ENCODE measurements at regions not wholly inside any gene's neighbourhood (a gene's known extent, or its start where the extent isn't known, plus 50 kb on each side); places are given as distances from the start of the nearest gene placed in this dataset.
"Not testable (repeated sequence)": the region's sequence is repeated elsewhere in the genome, so short reads cannot be mapped to it uniquely, and the experiment has no call there.

DNA sequence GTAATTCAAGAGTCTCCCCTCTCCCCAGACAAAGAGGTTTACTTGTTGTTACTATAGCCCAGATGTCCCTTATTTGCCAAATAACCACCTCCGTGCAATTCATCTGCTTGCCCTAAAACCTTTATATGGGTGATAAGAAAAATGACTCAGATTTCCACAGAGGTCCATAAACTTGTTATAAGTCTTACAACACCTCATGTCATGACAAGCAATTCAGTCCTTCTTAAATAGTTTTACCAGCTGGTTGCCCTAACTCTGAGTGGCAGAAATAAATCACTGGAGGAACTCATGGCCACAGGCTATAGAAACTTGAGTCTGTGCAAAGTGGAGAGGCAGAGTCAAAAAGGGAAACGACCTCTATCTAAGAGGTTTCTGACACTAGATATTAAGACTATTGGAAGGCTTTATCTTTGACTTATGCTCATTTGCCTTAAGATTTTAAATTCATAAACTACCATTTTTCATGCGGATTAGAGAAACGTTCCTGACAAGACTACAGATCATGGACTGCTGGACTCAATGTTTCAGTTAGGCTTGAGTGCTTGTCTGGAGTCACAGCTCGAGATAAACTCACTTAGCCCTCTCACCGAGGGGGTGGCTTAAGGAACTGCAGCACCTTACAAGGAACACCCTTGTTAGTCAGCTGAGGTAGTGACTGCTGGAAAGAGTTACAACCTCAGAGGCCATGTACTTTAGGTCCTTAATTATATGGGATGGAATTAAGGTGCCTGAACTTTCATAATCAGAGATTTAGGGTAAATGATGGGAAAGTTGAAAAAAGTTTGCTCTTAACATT is 662.5 kb upstream of the USP24 start:
- DNase-seq, result no peak
- in situ Hi-C loops (cut with HindIII; ENCODE audit: low pct_ligation_motif_present, low pct_unique_long_range_greater_than_20kb, low sequenced_read_pairs), result no loop called here

DNA sequence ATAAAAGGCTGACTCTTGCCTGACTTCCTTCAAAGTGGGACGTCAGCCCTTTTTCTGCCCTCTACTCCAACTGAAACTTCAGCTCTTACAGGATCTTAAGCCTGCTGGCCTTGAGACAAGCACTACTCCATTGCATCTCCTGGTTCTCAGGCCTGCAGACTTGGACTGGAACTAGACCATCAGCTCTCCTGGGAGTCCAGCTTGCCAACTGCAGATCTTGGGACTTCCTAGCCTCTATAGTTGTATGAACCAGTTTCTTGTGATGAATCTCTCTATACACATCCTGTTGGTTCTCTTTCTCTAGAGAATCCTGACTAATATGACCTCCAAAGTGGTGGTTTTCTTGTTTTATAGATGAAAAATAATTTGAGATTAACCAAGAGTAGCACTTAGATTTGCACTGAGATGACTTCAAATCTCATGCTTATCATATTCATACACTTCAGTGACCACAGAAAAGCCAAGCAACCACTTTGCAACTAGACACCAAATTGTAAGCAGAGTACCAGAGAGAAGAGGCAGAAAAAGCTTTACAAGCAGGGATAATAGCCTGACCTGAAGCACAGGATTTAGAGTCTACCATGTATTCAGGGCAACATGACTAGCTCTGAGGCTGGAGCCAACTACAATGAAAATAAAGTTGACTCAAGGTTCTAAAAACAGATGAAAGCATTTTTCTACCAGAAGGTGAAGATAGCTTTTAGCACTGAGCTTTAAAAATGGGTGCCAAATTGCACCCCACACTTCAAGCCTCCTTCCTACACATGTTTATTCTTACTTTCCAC is 661.3 kb upstream of the USP24 start:
- in situ Hi-C loops (cut with HindIII; ENCODE audit: low pct_ligation_motif_present, low pct_unique_long_range_greater_than_20kb, low sequenced_read_pairs), result no loop called here

DNA sequence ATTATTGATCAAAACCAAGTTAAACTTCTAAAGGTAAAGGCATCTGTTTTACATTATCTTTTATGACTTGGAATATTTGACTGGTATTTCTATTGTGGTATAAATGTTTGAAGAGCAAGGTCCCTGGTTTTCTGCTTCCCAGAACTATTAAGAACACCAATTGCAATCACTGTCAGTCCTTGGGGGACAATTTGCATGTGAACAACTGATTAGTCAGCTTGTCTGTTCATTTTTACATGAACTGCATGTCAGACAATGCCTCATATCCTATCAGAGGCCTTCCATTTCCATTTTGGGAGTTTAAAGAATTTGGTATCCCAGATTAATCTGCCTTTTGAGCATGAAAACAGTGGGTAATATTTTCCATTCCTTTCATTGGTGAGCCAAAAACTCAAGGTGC is 654.9 kb upstream of the USP24 start:
- in situ Hi-C loops (cut with HindIII; ENCODE audit: low pct_ligation_motif_present, low pct_unique_long_range_greater_than_20kb, low sequenced_read_pairs), result no loop called here
- DNase-seq, result no peak

More for the DNA sequence above, 661.3 kb upstream of the USP24 start:
- no peak for DNase-seq

DNA sequence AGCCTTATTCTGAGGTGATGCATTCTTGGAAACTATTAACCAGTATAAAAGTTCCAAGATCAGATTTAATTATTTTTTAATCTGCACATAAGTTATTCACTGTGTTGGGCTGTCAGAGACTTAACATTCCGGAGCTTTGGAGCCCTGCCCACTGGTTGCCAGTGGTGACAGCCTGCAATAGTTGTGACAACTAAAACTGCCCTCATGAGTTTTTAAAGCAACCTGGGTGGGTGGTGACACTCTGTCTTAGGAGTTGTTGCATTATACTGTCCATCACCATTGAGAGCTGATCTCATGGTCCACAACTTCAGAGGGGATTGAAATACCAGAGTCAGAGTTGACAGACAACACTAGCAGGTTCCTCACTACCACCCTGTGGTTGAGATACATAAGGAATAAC is 653.9 kb upstream of the USP24 start:
- no peak for DNase-seq
- in situ Hi-C loops (cut with HindIII; ENCODE audit: low pct_ligation_motif_present, low pct_unique_long_range_greater_than_20kb, low sequenced_read_pairs), result no loop called here

DNA sequence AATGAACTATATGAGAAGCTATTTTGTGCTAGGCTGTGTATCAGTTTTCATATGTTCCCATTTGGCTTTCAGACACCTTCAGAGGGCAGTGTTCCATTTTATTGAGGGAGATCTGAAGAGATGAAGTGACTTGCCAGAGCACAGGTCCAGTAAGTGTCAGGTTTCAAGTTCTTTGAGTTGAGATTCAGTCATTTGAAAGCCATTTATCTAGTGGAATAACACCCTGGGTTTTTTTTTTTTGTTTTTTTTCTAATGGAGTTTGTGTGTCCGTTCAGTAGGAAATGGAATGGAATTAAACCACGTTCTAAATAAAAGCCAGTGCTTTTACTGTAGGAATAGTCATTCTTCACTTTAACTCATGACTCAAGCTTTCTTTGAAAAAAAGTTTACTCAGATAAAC is 652.9 kb upstream of the USP24 start:
- no peak for DNase-seq
- in situ Hi-C loops (cut with HindIII; ENCODE audit: low pct_ligation_motif_present, low pct_unique_long_range_greater_than_20kb, low sequenced_read_pairs), result no loop called here

DNA sequence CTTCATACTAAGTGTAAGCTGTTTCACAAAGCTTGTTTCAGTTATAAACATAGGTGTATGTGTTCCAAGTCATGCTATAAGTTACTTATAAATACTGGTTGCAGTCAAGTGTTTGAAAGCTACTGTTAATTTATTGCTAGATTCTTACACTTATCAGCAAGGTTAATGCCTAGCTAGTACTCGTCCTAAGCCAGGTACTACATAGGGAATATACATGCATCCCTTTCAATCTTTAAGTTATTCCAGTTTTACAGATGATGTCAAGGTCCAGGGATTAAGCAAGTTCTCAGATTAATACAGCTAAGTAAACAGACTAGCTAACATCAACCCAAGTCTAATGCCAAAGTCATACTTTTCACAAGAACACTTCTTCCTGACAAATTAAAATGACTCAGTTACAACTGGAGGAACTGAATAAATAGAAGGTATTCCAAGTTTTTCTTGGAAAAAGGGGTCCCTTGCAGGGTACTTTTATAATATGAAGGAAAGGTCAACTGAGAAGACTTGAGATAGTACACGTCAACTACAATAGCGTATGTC is 652.2 kb upstream of the USP24 start:
- no peak for DNase-seq
- in situ Hi-C loops (cut with HindIII; ENCODE audit: low pct_ligation_motif_present, low pct_unique_long_range_greater_than_20kb, low sequenced_read_pairs), result no loop called here

DNA sequence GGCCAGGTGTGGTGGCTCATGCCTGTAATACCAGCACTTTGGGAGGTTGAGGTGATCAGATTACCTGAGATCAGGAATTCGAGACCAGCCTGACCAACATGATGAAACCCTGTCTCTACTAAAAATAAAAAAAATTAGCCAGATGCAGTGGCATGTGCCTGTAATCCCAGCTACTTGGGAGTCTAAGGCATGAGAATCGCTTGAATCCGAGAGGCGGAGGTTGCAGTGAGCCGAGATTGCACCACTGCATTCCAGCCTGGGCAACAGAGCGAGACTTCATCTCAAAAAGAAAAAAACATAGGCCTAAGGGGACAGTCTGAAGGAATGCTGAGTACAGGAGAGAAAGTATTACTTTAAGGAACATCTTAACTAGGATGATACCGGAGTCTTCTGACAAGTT is 650.6 kb upstream of the USP24 start:
- in situ Hi-C loops (cut with HindIII; ENCODE audit: low pct_ligation_motif_present, low pct_unique_long_range_greater_than_20kb, low sequenced_read_pairs), result not testable (repeated sequence)

DNA sequence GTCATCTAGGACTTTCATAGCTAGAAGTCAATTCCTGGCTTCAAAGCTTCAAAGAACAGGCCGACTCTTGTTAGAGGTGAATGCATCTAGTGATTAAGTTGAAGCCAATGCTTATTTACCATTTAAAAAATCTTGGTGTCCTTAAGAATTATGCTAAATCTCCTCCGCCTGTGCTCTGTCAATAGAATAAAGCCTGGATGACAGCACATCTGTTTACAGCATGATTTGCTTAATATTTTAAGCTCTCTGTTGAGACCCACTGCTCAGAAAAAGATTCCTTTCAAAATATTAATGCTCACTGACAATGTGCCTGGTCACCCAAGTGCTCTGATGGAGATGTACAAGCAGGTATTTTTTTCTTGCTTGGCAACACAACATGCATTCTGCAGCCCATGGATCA is 649.1 kb upstream of the USP24 start:
- DNase-seq, result no peak
- in situ Hi-C loops (cut with HindIII; ENCODE audit: low pct_ligation_motif_present, low pct_unique_long_range_greater_than_20kb, low sequenced_read_pairs), result no loop called here

More for the DNA sequence above, 650.6 kb upstream of the USP24 start:
- not testable (repeated sequence) for DNase-seq

DNA sequence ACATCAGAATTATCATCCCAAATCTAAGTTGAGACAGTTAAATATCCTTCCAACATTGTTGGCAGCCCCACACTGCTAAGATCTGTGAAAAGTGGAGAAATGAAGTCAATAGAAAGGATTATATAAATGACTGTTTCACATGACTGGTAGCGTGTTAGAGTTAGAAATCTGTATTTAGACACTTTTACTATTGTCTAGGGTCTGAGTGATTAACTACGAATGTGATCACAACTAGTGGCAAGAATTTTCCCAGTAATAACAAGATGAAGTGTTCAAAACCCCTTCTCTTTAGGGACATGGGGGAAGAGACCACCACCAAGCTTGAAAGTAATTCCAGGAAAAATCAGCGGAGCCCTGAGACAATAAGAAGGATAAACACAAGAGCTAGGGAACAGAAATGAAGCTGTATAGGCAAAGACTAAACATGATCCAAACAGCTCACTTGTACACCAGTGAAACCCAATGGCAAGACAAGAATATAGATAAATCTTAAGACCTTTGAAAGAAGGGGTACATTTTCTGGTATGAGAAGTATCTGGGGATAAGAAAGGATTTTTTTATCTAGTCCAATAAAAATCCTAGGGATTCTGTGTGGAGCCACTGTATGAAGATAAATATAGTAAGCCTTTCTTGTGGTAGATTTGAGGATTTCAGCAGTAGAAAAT is 646.6 kb upstream of the USP24 start:
- in situ Hi-C loops (cut with HindIII; ENCODE audit: low pct_ligation_motif_present, low pct_unique_long_range_greater_than_20kb, low sequenced_read_pairs), result no loop called here
- no peak for DNase-seq

DNA sequence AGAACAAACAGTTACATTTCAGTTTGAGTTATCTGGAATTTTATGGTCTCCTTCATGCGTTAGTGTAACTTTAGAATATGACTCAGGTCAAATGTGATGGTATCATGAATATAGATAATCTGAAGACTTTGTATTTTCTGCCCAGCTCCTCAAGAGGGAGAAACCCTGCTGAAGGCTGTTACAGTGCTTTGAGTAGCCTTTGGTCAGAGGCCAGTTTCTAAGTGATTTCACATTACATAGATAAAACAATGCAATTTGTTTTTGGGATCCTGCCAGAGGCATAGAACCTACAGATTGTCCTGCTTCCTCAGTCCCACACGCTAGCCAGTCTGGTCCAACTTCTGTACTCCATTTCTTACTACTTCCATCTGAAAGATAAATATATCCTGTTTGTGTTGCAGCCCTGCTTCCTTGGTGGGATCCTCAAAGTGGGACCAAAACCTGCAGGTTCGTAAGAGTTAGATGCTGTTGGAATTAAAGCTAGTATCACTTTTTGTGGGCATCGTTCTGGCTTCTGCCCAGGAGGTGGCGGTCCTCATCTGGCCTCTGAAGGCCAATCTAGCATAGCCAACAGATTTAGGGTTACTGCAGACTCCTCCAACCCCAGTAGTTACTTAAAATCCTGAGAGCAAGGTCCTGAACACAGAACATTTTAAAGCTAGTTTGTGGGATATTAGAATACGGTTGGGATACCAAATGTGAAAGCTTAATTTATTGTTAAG is 645.8 kb upstream of the USP24 start:
- in situ Hi-C loops (cut with HindIII; ENCODE audit: low pct_ligation_motif_present, low pct_unique_long_range_greater_than_20kb, low sequenced_read_pairs), result no loop called here
- DNase-seq, result no peak

DNA sequence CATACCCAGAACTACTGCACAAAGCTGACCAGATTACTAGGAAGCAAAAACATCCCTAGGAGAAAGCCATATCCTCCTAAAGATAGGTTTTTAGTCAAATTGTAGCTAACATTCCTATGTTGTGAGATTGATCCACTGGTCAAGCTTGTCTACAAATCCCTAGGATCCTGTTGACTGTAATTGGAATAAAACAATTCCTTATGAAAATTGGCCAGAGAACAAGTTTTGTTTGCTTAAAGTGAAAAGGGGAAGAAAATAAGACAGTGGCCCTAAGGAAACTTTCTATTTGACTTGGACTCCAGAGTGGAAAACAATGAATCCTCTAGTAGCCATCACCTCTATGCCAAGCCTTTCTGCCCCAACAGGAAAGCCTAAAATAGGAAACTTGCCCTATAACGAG is 645.2 kb upstream of the USP24 start:
- in situ Hi-C loops (cut with HindIII; ENCODE audit: low pct_ligation_motif_present, low pct_unique_long_range_greater_than_20kb, low sequenced_read_pairs), result no loop called here
- no peak for DNase-seq

DNA sequence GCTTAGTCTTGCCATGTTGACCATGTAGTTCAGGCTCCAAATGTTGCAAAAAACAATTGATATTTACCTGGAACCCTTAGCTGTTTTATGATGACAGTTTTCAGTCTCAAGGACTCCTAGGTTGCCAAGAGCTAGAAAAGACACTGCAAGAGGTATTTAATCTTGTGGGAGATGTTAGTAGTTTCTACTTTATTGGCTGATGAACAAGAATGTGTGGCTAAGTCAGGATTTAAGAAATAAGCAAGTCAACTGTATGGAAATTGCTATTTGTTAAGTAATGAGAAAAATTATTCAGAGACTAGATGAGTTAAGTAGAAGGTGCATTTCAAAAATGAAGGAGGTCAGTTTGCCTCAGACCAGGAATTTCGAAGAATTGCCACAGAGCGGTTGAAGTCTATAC is 639.7 kb upstream of the USP24 start:
- no peak for DNase-seq
- in situ Hi-C loops (cut with HindIII; ENCODE audit: low pct_ligation_motif_present, low pct_unique_long_range_greater_than_20kb, low sequenced_read_pairs), result no loop called here

DNA sequence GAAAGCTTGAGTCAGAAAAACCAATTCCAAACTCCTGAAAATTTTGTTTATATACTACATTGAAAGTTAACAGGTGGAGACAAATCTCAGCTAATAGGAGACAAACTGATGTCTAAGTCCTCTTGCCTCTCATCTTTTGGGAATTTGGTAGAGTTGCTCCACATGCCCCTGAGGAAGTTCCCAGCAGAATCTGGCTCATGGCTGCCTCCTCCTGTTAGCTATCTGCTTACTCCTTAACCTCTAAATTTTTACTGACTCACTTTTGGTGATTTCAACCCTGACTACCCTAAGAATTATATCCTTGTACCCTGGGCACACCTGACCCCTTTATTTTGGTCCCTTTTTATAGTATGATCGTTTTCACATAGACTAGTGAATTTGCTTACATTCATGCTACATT is 633.7 kb upstream of the USP24 start:
- no peak for DNase-seq
- in situ Hi-C loops (cut with HindIII; ENCODE audit: low pct_ligation_motif_present, low pct_unique_long_range_greater_than_20kb, low sequenced_read_pairs), result no loop called here

DNA sequence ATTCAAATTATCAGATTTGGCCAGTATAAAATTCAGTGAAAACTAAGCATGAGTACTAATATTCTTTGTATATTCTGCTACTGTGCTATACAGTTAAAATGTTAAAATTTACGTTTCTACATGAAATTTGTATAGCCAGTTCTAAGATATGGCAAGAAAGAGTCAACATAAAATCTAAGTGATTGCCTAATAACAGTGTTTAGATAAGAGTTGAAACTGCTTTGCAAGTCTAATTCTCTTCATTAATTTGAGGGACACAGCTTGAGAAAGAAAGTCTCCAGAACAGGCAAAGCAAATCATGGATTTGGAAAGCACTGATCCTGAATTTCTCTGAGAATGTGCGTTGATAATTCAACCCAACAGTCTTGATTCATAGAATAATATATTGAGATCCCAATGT is 630.9 kb upstream of the USP24 start:
- in situ Hi-C loops (cut with HindIII; ENCODE audit: low pct_ligation_motif_present, low pct_unique_long_range_greater_than_20kb, low sequenced_read_pairs), result no loop called here
- DNase-seq, result no peak

DNA sequence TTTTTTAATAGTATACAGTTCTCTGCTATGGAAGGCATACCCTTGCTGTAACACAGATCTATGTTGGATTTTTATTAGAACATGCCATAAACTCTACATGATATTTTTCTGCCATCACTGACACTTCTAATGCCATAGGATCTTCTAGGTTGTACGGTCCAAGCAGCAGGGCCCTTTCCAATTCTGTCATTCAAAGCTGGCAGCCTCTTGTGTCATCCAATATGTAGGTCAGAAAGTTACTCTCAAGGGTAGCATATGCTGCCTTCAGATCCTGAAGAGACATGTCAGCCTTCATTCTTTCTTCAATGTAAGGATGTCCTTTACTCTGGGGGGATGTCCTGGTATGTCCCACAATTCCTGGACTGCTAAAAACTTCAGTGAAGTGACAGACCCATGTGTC is 629.2 kb upstream of the USP24 start:
- DNase-seq, result no peak
- in situ Hi-C loops (cut with HindIII; ENCODE audit: low pct_ligation_motif_present, low pct_unique_long_range_greater_than_20kb, low sequenced_read_pairs), result no loop called here

DNA sequence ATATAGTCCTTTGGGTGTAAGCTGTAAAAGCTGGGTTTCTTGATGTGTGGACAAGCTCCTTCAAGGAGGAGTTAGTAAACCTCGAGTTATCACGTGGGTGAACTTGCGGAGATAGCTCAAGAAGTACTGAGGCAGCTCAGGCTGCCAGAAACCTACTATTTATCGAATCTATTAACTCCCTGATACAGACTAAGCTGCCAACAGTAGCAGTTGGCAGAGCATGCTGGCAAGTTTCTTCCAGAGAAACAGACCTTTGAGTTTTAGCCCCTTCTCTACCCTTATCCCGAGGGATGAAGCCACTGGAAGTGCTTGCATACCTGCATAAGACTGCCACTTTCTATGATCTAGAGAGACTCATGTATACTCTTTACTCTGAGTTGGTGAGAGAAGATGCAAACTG is 624.5 kb upstream of the USP24 start:
- in situ Hi-C loops (cut with HindIII; ENCODE audit: low pct_ligation_motif_present, low pct_unique_long_range_greater_than_20kb, low sequenced_read_pairs), result no loop called here
- DNase-seq, result no peak

DNA sequence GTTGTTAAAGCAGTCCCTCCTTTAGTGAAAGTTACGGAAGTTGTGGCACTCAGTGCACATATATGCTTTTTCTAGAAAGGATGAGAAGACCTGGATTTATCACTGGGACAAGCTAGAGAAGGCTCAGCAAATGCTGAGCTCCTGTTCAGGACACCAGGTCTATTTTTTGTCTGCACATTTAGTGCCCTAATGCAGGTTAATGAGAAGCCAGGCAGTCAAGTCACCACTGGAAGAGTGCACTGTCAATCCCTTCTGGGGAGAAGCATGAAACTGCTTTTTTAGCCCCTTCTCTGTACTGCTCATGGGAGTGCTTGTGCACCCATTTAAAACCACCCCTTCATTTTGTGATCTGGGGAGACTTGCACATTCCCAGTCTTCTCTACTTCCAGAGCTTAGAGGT is 624.1 kb upstream of the USP24 start:
- in situ Hi-C loops (cut with HindIII; ENCODE audit: low pct_ligation_motif_present, low pct_unique_long_range_greater_than_20kb, low sequenced_read_pairs), result no loop called here
- DNase-seq, result no peak

DNA sequence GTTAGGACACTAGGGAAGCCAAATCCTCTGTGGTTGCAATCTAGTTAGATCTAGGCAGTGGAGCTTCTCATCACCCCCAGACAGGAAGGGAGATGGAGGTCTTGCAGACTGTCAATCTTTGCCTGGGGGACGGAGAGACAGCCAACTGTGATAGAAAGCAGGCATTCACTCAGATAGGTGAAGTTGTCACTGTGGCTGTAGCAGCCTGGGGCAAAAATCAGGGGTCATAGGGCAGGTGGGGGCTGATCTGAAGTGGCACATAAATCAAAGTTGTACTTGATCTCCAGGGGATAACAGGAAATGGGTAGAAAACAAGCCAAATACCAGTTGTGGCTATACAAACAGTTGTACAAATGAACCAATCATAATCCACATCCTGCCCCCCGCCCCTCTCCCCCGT is 620.9 kb upstream of the USP24 start:
- in situ Hi-C loops (cut with HindIII; ENCODE audit: low pct_ligation_motif_present, low pct_unique_long_range_greater_than_20kb, low sequenced_read_pairs), result no loop called here
- DNase-seq, result no peak

All from ACHN (cell line).